ENCODE measurements at regions not wholly inside any gene's neighbourhood (a gene's known extent, or its start where the extent isn't known, plus 50 kb on each side); places are given as distances from the start of the nearest gene placed in this dataset.
A peak's percentile ranks its signal among the peaks of the same experiment; 100 is the strongest.

DNA sequence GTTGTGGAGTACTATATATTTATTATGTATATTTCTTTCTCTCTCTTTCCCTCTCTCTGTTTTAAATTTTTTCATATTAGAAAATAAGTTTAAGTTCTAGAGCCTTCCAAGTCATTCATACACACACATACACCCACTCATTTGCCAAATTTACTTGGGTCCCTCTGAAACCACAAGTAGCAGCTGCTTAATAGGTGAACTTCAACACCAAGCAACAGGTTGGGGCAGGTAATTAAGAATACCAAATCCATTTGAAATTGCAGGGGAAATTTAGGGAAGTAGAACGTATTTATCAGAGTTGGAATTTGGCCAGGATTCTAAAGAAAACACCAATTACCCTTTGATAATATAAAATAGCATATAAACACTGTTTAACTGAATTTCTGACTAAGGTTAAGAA lies 75.0 kb upstream of the RBBP8 start:
- Histone ChIP-seq H3K4me3 (no peak overlapping the region), H3K27ac (peak overlapping the region in 3 of 4 donors; percentile 30 to 63 (median 50)), H3K4me1 (peaks cover 0 to 23% (median 0%) of the 10 kb centered on the region in 3 donors), H3K9me3 (no peaks in the 10 kb centered on the region), H3K27me3 (no peaks in the 10 kb centered on the region), H3K36me3 (no peaks in the 10 kb centered on the region)
- TF ChIP-seq, protein P1, sequence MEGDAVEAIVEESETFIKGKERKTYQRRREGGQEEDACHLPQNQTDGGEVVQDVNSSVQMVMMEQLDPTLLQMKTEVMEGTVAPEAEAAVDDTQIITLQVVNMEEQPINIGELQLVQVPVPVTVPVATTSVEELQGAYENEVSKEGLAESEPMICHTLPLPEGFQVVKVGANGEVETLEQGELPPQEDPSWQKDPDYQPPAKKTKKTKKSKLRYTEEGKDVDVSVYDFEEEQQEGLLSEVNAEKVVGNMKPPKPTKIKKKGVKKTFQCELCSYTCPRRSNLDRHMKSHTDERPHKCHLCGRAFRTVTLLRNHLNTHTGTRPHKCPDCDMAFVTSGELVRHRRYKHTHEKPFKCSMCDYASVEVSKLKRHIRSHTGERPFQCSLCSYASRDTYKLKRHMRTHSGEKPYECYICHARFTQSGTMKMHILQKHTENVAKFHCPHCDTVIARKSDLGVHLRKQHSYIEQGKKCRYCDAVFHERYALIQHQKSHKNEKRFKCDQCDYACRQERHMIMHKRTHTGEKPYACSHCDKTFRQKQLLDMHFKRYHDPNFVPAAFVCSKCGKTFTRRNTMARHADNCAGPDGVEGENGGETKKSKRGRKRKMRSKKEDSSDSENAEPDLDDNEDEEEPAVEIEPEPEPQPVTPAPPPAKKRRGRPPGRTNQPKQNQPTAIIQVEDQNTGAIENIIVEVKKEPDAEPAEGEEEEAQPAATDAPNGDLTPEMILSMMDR (IDR thresholded peaks at IDR 0.05): no peak
- no peak for TF ChIP-seq POLR2A (IDR thresholded peaks at IDR 0.05)
- 13 to 19% methylated on average over 1 of the region's 1 CpG for WGBS, 2 donors
- intact Hi-C loops (cut with DNase I): no loop called here
- no peak for DNase-seq

DNA sequence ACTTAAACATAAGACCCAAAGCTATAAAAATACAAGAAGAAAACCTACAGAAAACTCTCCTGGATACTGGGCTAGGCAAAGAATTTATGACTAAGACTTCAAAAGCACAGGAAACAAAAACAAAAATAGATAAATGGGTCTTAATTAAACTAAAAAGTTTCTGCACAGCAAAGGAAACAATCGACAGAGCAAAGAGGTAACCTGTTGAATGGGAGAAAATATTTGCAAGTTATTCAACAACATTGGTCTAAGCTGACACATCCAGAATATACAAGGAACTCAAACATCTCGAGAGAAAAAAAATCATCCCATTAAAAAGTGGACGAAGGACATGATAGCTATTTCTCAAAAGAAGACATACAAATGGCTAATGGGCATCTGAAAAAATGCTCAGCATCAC lies 72.3 kb upstream of the RBBP8 start:
- TF ChIP-seq, protein P1 (IDR thresholded peaks at IDR 0.05): no peak
- TF ChIP-seq POLR2A (IDR thresholded peaks at IDR 0.05): no peak
- Histone ChIP-seq H3K27me3 (no peaks in the 10 kb centered on the region), H3K9me3 (no peaks in the 10 kb centered on the region), H3K4me3 (no peak overlapping the region), H3K36me3 (no peaks in the 10 kb centered on the region), H3K27ac (no peak overlapping the region), H3K4me1 (peaks cover 0 to 29% (median 0%) of the 10 kb centered on the region in 3 donors)
- intact Hi-C loops (cut with DNase I): no loop called here
- WGBS, 2 donors: 72 to 85% methylated on average over 3 of the region's 3 CpGs
- DNase-seq: no peak

GRCh38 chr18:22865354-22866116 lies 67.6 kb upstream of the RBBP8 start:
- no peak for DNase-seq
- Histone ChIP-seq H3K4me3 (peak overlapping the region in 1 of 4 donors; percentile 21), H3K36me3 (no peaks in the 10 kb centered on the region), H3K4me1 (peaks cover 0 to 12% (median 0%) of the 10 kb centered on the region in 3 donors), H3K27ac (no peak overlapping the region), H3K27me3 (no peaks in the 10 kb centered on the region), H3K9me3 (no peaks in the 10 kb centered on the region)
- intact Hi-C loops (cut with DNase I): no loop called here
- TF ChIP-seq, protein P1 (IDR thresholded peaks at IDR 0.05): no peak
- TF ChIP-seq POLR2A (IDR thresholded peaks at IDR 0.05): no peak
- 44 to 56% methylated on average over 7 of the region's 7 CpGs for WGBS, 2 donors

DNA sequence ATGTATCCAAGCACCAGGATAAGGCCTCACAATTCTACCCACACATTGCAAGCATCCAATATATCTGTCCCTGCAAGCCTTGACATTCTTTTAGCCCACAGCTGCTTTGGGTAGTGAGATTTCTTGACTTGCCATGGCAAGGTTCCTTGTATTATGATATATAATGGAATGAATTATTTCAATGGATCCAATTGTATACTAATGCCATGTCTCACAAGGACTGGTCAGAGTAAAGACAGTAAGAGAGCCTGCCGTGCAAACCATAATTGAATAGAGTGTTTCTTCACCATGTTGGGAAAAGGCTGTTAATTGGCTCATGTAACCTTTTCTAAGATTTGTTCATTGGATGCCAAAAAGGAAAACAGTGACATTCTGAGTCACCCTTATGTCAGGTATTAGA lies 64.3 kb upstream of the RBBP8 start:
- intact Hi-C loops (cut with DNase I): no loop called here
- H3K36me3 ChIP-seq: no peaks in the 10 kb centered on the region
- no peak overlapping the region for H3K4me3 ChIP-seq
- TF ChIP-seq, protein P1 (IDR thresholded peaks at IDR 0.05): no peak
- TF ChIP-seq POLR2A (IDR thresholded peaks at IDR 0.05): no peak
- H3K4me1 ChIP-seq: peaks cover 0 to 31% (median 0%) of the 10 kb centered on the region in 3 donors
- H3K9me3 ChIP-seq: no peaks in the 10 kb centered on the region
- 40 to 64% methylated on average over 1 of the region's 1 CpG for WGBS, 2 donors
- no peak for DNase-seq
- no peaks in the 10 kb centered on the region for H3K27me3 ChIP-seq
- H3K27ac ChIP-seq: no peak overlapping the region

GRCh38 chr18:22871809-22872525 lies 61.2 kb upstream of the RBBP8 start:
- no peak for TF ChIP-seq POLR2A (IDR thresholded peaks at IDR 0.05)
- TF ChIP-seq, protein P1 (IDR thresholded peaks at IDR 0.05): no peak
- Histone ChIP-seq H3K36me3 (no peaks in the 10 kb centered on the region), H3K27ac (no peak overlapping the region)

More at GRCh38 chr18:22871809-22872525, 61.2 kb upstream of the RBBP8 start:
- DNase-seq: no peak
- WGBS, 2 donors: 40 to 47% methylated on average over 1 of the region's 1 CpG
- Histone ChIP-seq H3K4me3 (no peak overlapping the region), H3K4me1 (peaks cover 0 to 20% (median 0%) of the 10 kb centered on the region in 3 donors), H3K27me3 (no peaks in the 10 kb centered on the region), H3K9me3 (no peaks in the 10 kb centered on the region)
- intact Hi-C loops (cut with DNase I): no loop called here

Data from esophagus squamous epithelium (tissue), 5 donors.